ENCODE measurements at regions not wholly inside any gene's neighbourhood (a gene's known extent, or its start where the extent isn't known, plus 50 kb on each side); places are given as distances from the start of the nearest gene placed in this dataset.

DNA sequence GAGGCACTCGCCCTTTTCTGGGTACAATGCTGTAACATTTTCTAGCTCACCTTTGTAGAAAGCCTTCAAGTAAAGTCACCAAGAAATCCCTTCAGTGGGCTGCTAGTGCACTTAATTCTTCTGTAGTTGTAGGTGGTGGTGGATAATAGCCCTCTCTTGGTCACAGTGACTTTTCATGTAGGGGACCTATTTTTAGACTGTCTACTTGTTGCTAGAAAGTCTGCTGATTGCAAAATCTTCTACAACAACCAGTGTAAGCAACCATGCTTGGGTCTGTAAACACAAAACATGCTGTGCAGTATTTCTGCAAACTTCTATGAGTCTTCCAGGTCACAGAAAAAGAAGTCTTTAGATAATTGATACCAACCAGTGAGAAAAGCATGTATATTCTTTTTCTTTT is 55.6 kb downstream of the PBDC1 start:
- no peak for DNase-seq (ENCODE audit: low read depth in 2 of 3, low spot score in 2 of 3)

DNA sequence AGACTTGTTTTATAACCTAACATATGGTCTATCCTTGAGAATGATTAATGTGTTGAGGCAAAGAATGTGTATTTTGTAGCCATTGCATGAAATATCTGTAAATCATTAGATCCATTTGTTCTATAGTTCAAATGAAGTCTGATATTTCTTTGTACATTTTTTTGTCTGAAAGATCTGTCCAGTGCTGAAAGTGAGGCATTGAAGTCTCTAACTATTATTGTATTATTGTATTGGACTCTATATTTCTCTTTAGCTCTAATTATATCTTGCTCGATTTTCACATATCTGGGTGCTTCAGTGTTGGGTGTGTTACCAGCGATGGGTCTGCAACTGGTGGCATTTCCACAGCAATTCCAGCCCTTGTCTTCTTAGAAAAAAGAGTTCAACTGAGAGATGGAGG is 76.0 kb downstream of the PBDC1 start:
- no peak for DNase-seq (ENCODE audit: low read depth in 2 of 3, low spot score in 2 of 3)

DNA sequence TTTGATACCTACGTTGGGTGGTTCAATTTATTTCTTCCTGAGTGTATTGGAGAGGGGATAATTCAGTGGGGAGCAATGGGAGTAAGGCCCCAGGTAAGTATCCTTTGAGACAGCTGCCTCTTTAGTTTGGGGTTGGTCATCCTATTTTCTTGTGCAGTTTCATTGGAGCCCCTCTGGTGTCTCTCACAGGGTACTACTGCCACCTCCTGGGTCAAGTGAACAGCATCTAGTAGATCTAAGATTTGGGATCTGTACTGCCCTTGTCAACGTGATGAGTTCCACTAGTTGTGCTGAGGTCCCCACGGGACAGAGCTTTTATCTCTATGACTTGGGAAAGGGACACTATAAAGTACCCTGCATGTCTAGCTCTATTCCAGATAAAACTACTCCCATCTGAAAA is 80.6 kb downstream of the PBDC1 start:
- DNase-seq (ENCODE audit: low read depth in 2 of 3, low spot score in 2 of 3): no peak

DNA sequence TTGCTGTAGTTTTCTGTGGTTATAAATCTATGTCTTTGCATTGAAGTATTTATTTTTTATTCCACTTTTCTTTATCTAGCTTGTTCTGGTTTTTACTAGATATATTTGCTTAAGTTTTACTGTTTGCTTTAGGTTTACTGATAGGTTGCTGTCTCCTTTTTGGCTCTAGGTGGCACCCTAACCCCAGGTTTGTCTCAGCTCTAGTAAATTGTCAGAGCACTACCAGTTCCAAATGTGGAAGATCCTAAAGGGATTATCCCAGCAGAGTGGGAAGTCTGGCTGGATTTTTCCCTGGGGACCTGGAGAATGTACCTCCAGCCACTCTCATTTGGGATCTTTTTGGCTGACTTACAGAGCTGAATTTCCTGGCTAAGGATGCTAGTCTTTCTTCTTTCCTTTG is 106.1 kb downstream of the PBDC1 start:
- peak in 1 of 3 experiments; percentile 1 for DNase-seq (ENCODE audit: low read depth in 2 of 3, low spot score in 2 of 3)
